Cardiac muscle cell (in vitro differentiated cells and primary cell): ENCODE measurements at regions not wholly inside any gene's neighbourhood (a gene's known extent, or its start where the extent isn't known, plus 50 kb on each side); places are given as distances from the start of the nearest gene placed in this dataset.
"Not testable (repeated sequence)": the region's sequence is repeated elsewhere in the genome, so short reads cannot be mapped to it uniquely, and the experiment has no call there.

Source experiments
- DNase-seq, 2 donors: peaks; one replicate each; pipeline versions ENCODE4 v3.0.0 to v3.0.0-alpha.2; 2010 to 2017; ENCODE audit warnings: low read depth in 1 of 2, low spot score in 1 of 2
- H3K27ac ChIP-seq: fragments of 200-600 bp; sonication (generic); 2 replicates; pipeline ENCODE4 v1.5.1; 2016
- H3K27me3 ChIP-seq: fragments of 200-600 bp; sonication (generic); 2 replicates; pipeline ENCODE4 v1.6.0; 2016; ENCODE audit warnings: control low read depth
- H3K36me3 ChIP-seq: fragments of 200-600 bp; sonication (generic); 2 replicates; pipeline ENCODE4 v1.5.1; 2016; ENCODE audit warnings: control low read depth
- H3K4me1 ChIP-seq: fragments of 200-600 bp; sonication (generic); 2 replicates; pipeline ENCODE4 v1.8.1; 2017; ENCODE audit warnings: low read depth, mild to moderate bottlenecking, mixed run types
- H3K4me3 ChIP-seq: fragments of 200-600 bp; sonication (generic); 2 replicates; pipeline ENCODE4 v1.5.1; 2016; ENCODE audit warnings: mild to moderate bottlenecking
- H3K9me3 ChIP-seq: fragments of 200-600 bp; sonication (generic); 2 replicates; pipeline ENCODE4 v1.5.1; 2017; ENCODE audit warnings: low read depth, mild to moderate bottlenecking, control low read depth
- CTCF ChIP-seq: IDR thresholded peaks from 2 replicates; pipeline ENCODE4 v1.5.1; 2012; ENCODE audit warnings: low read depth, mild to moderate bottlenecking, low read length

GRCh38 chr6:21726676-21727075 lies 133.1 kb downstream of the SOX4 start:
- Histone ChIP-seq H3K4me1 (no peaks in the 10 kb centered on the region), H3K27ac (no peak overlapping the region)

GRCh38 chr6:21728141-21728540 lies 134.6 kb downstream of the SOX4 start:
- no peaks in the 10 kb centered on the region for H3K9me3 ChIP-seq
- no peak overlapping the region for H3K27ac ChIP-seq
- no peak for TF ChIP-seq CTCF

More at GRCh38 chr6:21726676-21727075, 133.1 kb downstream of the SOX4 start:
- H3K36me3 ChIP-seq = no peaks in the 10 kb centered on the region
- no peak overlapping the region for H3K4me3 ChIP-seq
- no peaks in the 10 kb centered on the region for H3K9me3 ChIP-seq
- TF ChIP-seq CTCF = no peak
- no peaks in the 10 kb centered on the region for H3K27me3 ChIP-seq
- peak in 1 of 2 donors; percentile 24 for DNase-seq

GRCh38 chr6:21729431-21729830 lies 135.9 kb downstream of the SOX4 start:
- Histone ChIP-seq H3K27ac (no peak overlapping the region), H3K4me1 (peaks cover 10% of the 10 kb centered on the region), H3K9me3 (no peaks in the 10 kb centered on the region), H3K27me3 (no peaks in the 10 kb centered on the region), H3K4me3 (no peak overlapping the region), H3K36me3 (no peaks in the 10 kb centered on the region)
- no peak for DNase-seq
- TF ChIP-seq CTCF = no peak

More at GRCh38 chr6:21728141-21728540, 134.6 kb downstream of the SOX4 start:
- DNase-seq = no peak
- Histone ChIP-seq H3K36me3 (no peaks in the 10 kb centered on the region), H3K4me3 (no peak overlapping the region), H3K27me3 (no peaks in the 10 kb centered on the region), H3K4me1 (no peaks in the 10 kb centered on the region)

GRCh38 chr6:21730533-21730932 lies 137.0 kb downstream of the SOX4 start:
- DNase-seq = no peak
- no peak overlapping the region for H3K4me3 ChIP-seq
- H3K36me3 ChIP-seq = no peaks in the 10 kb centered on the region
- H3K27ac ChIP-seq = no peak overlapping the region
- H3K9me3 ChIP-seq = no peaks in the 10 kb centered on the region
- TF ChIP-seq CTCF = no peak
- H3K4me1 ChIP-seq = peaks cover 10% of the 10 kb centered on the region
- H3K27me3 ChIP-seq = no peaks in the 10 kb centered on the region

GRCh38 chr6:21731411-21732031 lies 138.0 kb downstream of the SOX4 start:
- peak in 1 of 2 donors; percentile 68 for DNase-seq
- Histone ChIP-seq H3K9me3 (no peaks in the 10 kb centered on the region), H3K4me1 (peaks cover 10% of the 10 kb centered on the region), H3K36me3 (no peaks in the 10 kb centered on the region), H3K27me3 (no peaks in the 10 kb centered on the region), H3K27ac (no peak overlapping the region), H3K4me3 (no peak overlapping the region)
- TF ChIP-seq CTCF = no peak

- not testable (repeated sequence) for H3K27ac ChIP-seq, H3K9me3 ChIP-seq, DNase-seq, H3K27me3 ChIP-seq, H3K36me3 ChIP-seq, H3K4me3 ChIP-seq
- H3K4me1 ChIP-seq = peaks cover 10% of the 10 kb centered on the region
Observed at GRCh38 chr6:21732032-21732730, 138.6 kb downstream of the SOX4 start.
